Superior temporal gyrus (tissue), 1 donor: ENCODE measurements at regions not wholly inside any gene's neighbourhood (a gene's known extent, or its start where the extent isn't known, plus 50 kb on each side); places are given as distances from the start of the nearest gene placed in this dataset.

Experiments used
- DNase-seq: peaks from one replicate; pipeline ENCODE4 v3.0.0-alpha.2; 2016; ENCODE audit errors: extremely low spot score

- DNase-seq, result no peak
These were observed 604.8 kb downstream of the PLA2G4A start for GRCh38 chr1:187433598-187433997.

DNA sequence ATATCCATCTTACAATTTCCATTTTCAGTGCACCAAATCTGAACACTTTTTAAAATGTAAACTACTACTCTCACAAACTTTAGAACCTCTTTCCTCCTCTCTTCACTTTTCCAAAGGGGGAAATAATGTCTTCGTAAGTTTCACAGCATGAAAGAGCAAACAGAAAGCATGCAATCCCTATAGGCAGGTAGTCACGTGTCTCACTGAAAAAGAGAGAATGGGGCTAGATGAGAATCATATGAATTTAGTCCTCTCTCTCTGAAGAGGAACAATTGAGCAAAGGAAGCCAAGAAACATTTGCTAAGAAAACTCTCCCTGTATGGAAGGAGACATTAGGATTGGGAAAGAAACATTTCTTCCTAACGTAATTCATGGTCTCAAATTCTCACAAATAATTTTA, 613.9 kb downstream of the PLA2G4A start:
- no peak for DNase-seq

DNA sequence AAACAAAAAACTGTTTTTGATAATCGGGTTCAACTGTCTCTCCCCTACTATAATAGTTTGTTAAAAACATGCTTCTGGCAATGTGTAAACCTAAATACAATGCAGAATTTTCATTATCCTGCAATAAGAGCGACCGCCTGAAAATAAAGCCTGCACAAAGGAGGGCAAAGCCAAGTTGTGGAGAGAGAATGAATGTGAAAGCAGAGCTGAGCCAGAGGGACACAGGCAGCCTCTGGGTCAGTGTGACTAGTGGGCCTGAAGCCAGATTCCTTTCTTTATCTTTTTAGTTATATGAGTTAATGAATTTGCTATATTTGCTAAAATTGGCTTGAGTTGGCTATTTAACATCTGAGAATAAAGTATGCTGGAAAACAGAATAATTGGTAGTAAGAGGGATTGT, 615.2 kb downstream of the PLA2G4A start:
- DNase-seq, result no peak

DNA sequence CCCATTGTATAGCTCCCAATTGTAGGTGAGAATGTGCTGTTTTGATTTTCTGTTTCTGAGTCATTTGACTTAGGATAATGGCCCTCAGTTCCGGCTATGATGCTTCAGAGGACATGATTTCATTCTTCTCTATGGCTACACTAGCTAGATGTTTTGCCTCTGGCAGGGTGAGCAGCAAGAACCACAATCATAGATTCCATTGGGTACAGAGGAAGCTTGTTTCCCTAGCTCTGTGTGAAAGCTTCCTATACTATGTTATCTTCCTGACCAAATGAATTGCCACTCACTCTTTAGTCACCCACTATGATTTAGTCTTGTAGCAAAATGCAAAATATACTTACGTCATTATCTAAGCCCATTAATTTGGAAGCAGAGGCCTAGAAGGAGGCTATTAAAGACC, 616.3 kb downstream of the PLA2G4A start:
- DNase-seq, result no peak

DNA sequence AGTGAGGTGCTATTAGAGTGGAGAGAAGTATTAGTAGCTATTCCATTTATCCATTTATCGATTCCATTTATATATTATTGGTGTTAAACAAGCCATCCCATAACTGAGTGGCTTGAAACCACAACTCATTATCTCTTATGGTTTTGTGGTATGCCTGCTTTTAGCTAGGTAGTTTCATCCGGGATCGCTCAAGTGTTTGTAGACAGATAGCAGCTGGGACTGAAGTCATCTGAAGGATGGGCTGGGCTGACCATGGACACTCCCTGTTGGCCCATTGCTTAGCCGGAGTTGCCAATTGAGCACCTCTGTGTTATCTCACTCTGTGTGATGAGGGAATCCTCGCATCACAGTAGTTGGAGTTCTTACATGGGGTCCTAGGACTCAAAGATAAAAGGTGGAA, 622.5 kb downstream of the PLA2G4A start:
- DNase-seq, result no peak

DNA sequence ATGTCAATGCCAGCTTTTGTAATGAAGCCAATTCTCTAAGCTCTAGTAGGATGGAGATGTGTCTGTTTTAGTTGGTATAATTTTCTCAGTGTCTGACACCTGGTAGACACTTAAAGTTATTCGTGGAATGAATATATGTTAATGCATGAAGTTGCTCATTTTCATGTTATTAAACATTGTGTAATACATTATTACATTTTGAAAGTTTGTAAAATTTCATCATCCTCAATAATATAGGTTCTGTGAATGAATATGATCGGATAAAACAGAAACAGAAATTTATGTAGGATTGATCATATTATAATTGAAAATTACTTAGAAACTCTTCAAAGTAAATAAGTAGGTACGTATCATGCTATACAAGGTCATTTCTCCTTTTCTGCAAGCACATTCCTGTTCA, 625.3 kb downstream of the PLA2G4A start:
- DNase-seq, result no peak

GRCh38 chr1:187456446-187456845, 627.7 kb downstream of the PLA2G4A start:
- no peak for DNase-seq

- DNase-seq, result no peak
These were observed 631.3 kb downstream of the PLA2G4A start for GRCh38 chr1:187460093-187460492.

GRCh38 chr1:187464320-187464719, 635.6 kb downstream of the PLA2G4A start:
- DNase-seq, result no peak

GRCh38 chr1:187465441-187465840, 636.7 kb downstream of the PLA2G4A start:
- no peak for DNase-seq

GRCh38 chr1:187469836-187470235, 641.1 kb downstream of the PLA2G4A start:
- no peak for DNase-seq

DNA sequence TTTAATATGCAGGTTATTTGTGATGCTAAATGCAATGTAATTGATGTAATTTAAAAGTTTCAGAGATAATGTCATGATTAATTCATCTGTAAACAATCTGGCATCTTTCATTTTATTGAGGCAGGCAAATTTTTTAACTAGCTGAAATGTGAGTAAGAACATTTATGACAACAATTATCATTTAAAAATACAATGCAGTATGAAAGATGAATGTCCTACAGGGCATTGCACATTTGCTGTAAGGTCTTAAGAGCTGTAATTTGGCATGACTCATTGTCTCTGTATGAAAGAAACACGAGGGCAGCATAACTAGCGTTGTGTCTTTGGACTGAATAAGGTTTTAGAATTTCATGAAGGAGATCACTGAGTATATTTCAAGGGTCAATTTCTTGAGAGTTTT, 642.8 kb downstream of the PLA2G4A start:
- no peak for DNase-seq

GRCh38 chr1:187474336-187474735, 645.6 kb downstream of the PLA2G4A start:
- no peak for DNase-seq

GRCh38 chr1:187476671-187477070, 647.9 kb downstream of the PLA2G4A start:
- DNase-seq, result no peak

DNA sequence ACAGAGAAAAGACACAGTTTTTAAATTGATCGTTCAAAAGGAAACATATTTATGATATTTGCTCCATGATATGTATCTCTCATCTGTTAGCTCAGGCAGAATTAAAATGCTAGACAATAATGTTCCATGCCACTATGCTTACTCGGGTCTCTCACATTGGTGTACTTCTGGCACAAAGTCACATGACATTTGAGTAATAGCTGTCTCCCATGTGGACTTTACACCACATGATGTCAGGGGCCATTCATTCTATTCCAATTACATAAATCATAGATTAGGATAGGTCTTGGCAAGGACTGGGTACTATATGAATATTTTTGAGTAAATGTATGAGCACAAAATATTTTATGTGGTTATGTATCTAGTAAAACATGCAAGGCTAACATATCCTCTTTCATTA, 648.4 kb downstream of the PLA2G4A start:
- no peak for DNase-seq

GRCh38 chr1:187477535-187477934, 648.8 kb downstream of the PLA2G4A start:
- no peak for DNase-seq

DNA sequence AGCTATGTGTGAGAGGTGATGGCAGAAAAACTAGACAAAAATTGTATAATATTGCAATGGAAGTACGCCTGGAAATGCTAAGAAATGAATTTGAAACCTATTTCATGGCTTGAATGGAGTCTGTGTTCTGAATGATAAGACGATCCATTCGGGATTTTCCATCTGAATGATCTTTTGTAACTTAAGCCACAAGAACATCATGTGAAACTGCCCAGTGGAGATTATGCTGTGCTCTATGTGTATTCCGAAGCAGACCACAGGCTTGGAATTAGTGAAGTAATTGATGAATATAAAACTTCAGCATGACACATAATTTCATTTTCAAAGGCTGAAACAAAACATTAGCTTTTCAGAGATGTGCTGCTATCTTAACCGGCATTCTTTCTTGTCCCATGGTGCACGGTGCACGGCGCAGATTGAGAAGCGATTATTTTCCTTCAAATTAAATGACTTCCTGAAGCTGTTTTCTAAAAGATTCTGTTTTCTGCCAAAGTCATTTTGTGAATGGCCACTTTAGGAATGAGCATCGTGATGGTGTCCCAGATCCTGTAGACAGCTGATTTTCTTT, 652.9 kb downstream of the PLA2G4A start:
- no peak for DNase-seq

DNA sequence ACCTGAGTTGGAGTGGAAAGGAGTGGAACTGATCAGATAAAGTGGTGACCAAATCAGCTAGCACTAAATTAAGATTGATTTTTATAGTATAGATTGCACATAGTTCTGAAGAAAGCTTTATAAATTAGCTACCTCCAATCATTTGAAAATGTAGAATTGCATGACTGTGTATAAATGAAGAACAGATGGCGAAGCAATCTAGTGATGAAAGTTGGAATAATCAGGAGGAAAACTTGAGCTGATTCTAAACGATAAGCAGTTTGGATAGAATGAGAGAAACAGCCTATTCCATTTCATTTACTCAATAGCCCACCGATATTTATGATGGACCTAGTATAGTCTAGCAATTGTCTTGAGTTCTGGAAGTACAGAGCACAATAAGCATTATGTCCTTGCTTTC, 661.5 kb downstream of the PLA2G4A start:
- DNase-seq, result no peak

- no peak for DNase-seq
These were observed 662.5 kb downstream of the PLA2G4A start for GRCh38 chr1:187491082-187491720.

DNA sequence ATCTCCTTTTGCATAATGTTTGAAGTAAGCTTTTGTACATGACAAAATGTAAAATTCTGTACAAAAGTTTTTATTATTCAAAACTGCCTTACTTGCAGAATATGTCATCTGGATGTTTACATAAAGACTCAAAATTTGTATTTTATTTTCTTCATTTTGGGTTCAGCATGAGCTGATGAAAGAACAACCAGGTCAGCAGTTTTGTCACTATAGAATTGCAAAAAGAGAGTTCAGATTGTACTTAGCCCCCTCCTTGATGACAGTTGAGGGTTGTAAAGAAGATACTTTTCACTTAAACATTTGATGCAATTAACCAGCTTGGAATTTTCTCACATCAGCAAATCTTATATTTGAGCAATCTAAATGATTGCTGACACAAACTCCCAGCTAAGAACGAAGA, 669.3 kb downstream of the PLA2G4A start:
- no peak for DNase-seq

DNA sequence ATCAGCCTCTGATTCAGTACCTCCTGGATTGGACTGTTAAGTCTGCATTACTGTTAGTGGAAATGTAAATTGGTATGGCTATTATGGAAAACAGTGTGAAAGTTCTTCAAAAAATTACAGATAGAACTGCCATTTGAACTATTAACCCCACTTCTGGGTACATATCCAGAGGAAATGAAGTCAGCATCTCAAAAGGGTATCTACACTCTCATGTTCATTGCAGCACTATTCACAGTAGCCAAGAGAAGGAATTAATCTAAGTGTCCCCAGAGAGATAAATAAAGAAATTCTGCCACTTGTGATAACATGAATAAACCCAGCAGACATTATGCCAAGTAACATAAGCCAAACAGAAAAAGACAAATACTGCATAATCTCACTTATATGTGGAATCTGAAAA, 676.0 kb downstream of the PLA2G4A start:
- no peak for DNase-seq

DNA sequence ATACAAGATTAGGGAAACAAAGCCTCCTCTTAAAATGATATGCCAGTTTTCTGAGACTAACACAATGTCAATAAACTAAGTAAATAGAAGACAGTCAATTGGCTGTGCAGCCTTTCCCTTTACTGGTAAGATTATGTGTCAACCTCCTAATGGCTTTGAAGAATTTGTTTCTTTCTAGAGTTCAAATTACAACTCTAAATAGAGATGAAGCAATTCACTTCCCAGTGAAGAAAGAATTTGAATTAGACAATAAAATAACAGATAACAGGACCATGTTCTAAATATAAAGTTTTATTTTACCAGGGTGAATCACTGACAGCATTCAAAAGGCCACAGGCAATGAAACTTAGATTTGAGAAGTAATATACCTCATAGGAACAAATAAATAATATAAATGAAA, 680.3 kb downstream of the PLA2G4A start:
- DNase-seq, result no peak

GRCh38 chr1:187513190-187513589, 684.4 kb downstream of the PLA2G4A start:
- DNase-seq, result no peak

DNA sequence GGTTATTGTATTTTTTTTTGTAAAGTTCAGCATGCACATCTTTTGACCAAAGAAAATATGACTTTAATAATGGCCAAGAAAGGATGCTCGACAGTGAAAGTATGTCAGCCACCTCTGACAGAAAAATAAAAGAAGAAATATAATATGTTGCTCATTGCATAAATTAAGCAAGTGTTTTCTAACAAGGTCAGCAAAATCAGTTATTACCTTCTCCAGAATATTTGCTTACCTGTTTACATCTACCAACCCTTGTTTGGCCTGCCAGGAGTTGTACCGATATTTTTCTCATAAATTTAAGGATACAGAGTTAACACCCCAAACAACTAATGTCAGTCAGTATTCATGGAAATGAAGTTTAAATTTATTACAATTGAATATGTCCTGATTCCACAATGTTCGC, 685.4 kb downstream of the PLA2G4A start:
- DNase-seq, result no peak
